Mammary epithelial cell (primary cell): ENCODE measurements at regions not wholly inside any gene's neighbourhood (a gene's known extent, or its start where the extent isn't known, plus 50 kb on each side); places are given as distances from the start of the nearest gene placed in this dataset.

Experiments used
- EZH2 ChIP-seq: IDR thresholded peaks from 2 replicates; pipeline ENCODE4 v1.6.1; 2012; ENCODE audit warnings: low read length, inconsistent platforms, borderline replicate concordance
- TF ChIP-seq, protein P1 (sequence below), 2 donors: IDR thresholded peaks in 1 of 2; conservative IDR thresholded peaks in 1 of 2; 2 replicates each; pipeline ENCODE4 v1.5.1; 2011 to 2012; ENCODE audit warnings: inconsistent platforms in 2 of 2, low read length in 2 of 2, mild to moderate bottlenecking in 2 of 2, control low read depth in 1 of 2, low read depth in 1 of 2; ENCODE audit not compliant: insufficient read depth in 1 of 2; ENCODE audit errors: extremely low read depth in 1 of 2

DNA sequence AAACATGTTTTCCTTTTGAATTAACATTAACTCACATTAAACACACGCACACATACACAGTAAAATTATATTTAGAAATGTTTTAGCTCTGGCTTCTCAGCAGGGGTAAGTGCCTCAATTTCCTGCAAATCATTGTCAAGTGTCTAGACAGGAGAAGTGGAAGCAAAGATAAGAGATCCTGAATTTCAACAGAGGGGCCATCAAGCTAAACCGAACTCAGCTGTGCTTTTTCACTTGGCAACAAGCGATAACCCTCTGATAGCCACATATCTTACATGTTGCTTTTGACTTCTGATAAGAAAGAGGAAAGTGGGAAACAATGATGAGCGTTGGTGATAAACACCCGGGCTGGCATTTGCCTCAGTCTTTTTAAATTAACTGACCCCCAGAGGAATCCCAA lies 79.7 kb upstream of the SPDL1 start:
- TF ChIP-seq, protein P1, sequence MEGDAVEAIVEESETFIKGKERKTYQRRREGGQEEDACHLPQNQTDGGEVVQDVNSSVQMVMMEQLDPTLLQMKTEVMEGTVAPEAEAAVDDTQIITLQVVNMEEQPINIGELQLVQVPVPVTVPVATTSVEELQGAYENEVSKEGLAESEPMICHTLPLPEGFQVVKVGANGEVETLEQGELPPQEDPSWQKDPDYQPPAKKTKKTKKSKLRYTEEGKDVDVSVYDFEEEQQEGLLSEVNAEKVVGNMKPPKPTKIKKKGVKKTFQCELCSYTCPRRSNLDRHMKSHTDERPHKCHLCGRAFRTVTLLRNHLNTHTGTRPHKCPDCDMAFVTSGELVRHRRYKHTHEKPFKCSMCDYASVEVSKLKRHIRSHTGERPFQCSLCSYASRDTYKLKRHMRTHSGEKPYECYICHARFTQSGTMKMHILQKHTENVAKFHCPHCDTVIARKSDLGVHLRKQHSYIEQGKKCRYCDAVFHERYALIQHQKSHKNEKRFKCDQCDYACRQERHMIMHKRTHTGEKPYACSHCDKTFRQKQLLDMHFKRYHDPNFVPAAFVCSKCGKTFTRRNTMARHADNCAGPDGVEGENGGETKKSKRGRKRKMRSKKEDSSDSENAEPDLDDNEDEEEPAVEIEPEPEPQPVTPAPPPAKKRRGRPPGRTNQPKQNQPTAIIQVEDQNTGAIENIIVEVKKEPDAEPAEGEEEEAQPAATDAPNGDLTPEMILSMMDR (conservative IDR thresholded peaks at IDR 0.05 in 1 of 2, IDR thresholded peaks at IDR 0.05 in 1 of 2; ENCODE audit: extremely low read depth in 1 of 2, insufficient read depth in 1 of 2, low read depth in 1 of 2, low read length in 2 of 2): no peak
- TF ChIP-seq EZH2: no peak
